PFSK-1 (cell line): ENCODE measurements at regions not wholly inside any gene's neighbourhood (a gene's known extent, or its start where the extent isn't known, plus 50 kb on each side); places are given as distances from the start of the nearest gene placed in this dataset.

ENCODE experiments used
- FOXP2 ChIP-seq: optimal IDR thresholded peaks from 2 replicates; pipeline ENCODE3; 2011; ENCODE audit warnings: borderline replicate concordance, control low read depth, inconsistent platforms; ENCODE audit not compliant: insufficient read depth; ENCODE audit errors: extremely low read length, extremely low read depth
- POLR2AphosphoS5 ChIP-seq: IDR thresholded peaks from 2 replicates; pipeline ENCODE4 v1.6.1; 2012; ENCODE audit warnings: low read depth, mild to moderate bottlenecking, control low read depth, low read length, moderate library complexity
- REST ChIP-seq, 2 experiments: IDR thresholded peaks; 2 replicates each; pipeline versions ENCODE4 v1.6.1 to v1.8.0; 2011 to 2012; ENCODE audit warnings: low read depth in 2 of 2, low read length in 2 of 2, control low read depth in 1 of 2, inconsistent platforms in 1 of 2, mild to moderate bottlenecking in 1 of 2, moderate library complexity in 1 of 2; ENCODE audit not compliant: insufficient read depth in 1 of 2
- SIN3A ChIP-seq: IDR thresholded peaks from 2 replicates; pipeline ENCODE4 v1.6.1; 2012; ENCODE audit warnings: mild to moderate bottlenecking, low read length, moderate library complexity, borderline replicate concordance; ENCODE audit not compliant: insufficient read depth
- TAF1 ChIP-seq: IDR thresholded peaks from 2 replicates; pipeline ENCODE4 v1.6.1; 2012; ENCODE audit warnings: low read length, control low read depth, borderline replicate concordance; ENCODE audit not compliant: insufficient read depth

- TF ChIP-seq TAF1, result no peak
These were observed 263.6 kb upstream of the TSHZ3 start for GRCh38 chr19:31612873-31613272.

- no peak for TF ChIP-seq POLR2AphosphoS5
- TF ChIP-seq TAF1, result no peak
- TF ChIP-seq SIN3A, result no peak
- TF ChIP-seq FOXP2, result no peak
- TF ChIP-seq REST (IDR thresholded peaks at IDR 0.05; ENCODE audit: insufficient read depth in 1 of 2, low read depth in 2 of 2, low read length in 2 of 2), result no peak
These were observed 264.5 kb upstream of the TSHZ3 start for GRCh38 chr19:31613683-31614219.

GRCh38 chr19:31616031-31616430, 266.8 kb upstream of the TSHZ3 start:
- TF ChIP-seq REST (IDR thresholded peaks at IDR 0.05; ENCODE audit: insufficient read depth in 1 of 2, low read depth in 2 of 2, low read length in 2 of 2) (no peak), TAF1 (no peak), FOXP2 (no peak), SIN3A (no peak), POLR2AphosphoS5 (no peak)

GRCh38 chr19:31617010-31617585, 267.9 kb upstream of the TSHZ3 start:
- TF ChIP-seq FOXP2 (no peak), REST (IDR thresholded peaks at IDR 0.05; ENCODE audit: insufficient read depth in 1 of 2, low read depth in 2 of 2, low read length in 2 of 2) (no peak), POLR2AphosphoS5 (no peak), TAF1 (no peak), SIN3A (no peak)

GRCh38 chr19:31625056-31625455, 275.8 kb upstream of the TSHZ3 start:
- TF ChIP-seq TAF1, result no peak
- TF ChIP-seq POLR2AphosphoS5, result no peak
- no peak for TF ChIP-seq FOXP2
- no peak for TF ChIP-seq SIN3A
- TF ChIP-seq REST (IDR thresholded peaks at IDR 0.05; ENCODE audit: insufficient read depth in 1 of 2, low read depth in 2 of 2, low read length in 2 of 2), result no peak
